OCI-LY1 (cell line): ENCODE measurements at regions not wholly inside any gene's neighbourhood (a gene's known extent, or its start where the extent isn't known, plus 50 kb on each side); places are given as distances from the start of the nearest gene placed in this dataset.

Experiments
- CTCF ChIP-seq: fragments of 200-600 bp; sonication (generic), shearing (Covaris generic); IDR thresholded peaks from 2 replicates; pipeline ENCODE4 v1.5.1; 2017; ENCODE audit warnings: mild to moderate bottlenecking, antibody characterized with exemption, low read length, moderate library complexity, mixed read lengths
- EZH2 ChIP-seq: fragments of 200-600 bp; sonication (generic), shearing (Covaris generic); IDR thresholded peaks from 2 replicates; pipeline ENCODE4 v1.8.0; 2017; ENCODE audit warnings: borderline replicate concordance, mixed run types, mild to moderate bottlenecking, antibody characterized with exemption, low read length, moderate library complexity, mixed read lengths

- TF ChIP-seq CTCF (no peak), EZH2 (no peak)
Observed at GRCh38 chr11:103735497-103736032, 300.9 kb upstream of the DDI1 start.
